ENCODE measurements at regions not wholly inside any gene's neighbourhood (a gene's known extent, or its start where the extent isn't known, plus 50 kb on each side); places are given as distances from the start of the nearest gene placed in this dataset.
A peak's percentile ranks its signal among the peaks of the same experiment; 100 is the strongest.
"Not testable (repeated sequence)": the region's sequence is repeated elsewhere in the genome, so short reads cannot be mapped to it uniquely, and the experiment has no call there.

DNA sequence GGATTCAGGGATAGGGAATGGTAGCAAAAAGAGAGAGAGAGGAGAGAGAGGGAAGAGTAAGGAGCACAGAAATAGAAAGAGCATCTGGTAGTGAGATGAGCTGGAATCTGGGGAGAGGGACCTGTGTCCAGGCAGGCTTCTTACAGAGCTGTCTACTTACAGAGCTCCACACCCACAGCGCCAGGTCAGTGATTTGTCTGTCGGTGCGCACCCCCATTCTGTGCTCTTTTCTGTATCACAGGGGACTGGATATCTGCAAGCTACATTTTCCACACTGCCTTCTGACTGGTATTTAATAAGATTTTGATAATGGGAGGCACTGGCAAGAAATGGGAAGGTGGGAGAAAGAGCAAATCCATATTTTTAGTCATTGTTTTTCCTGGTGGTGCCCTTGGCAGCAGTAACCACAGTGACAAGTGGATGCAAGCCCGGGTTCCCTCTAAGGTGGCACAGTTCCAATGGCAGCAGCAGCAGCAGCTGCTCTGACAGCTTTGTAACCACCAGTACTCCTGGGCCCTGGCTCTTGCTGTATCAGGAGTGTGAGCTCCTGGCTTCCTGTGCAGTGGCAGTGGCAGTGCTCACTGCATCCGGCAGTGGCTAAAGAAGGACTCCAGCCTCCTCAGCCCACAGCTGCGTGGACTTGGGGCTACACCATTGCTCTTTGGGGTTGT lies 300.5 kb downstream of the TRIML1 start:
- DNase-seq = peak; percentile 96

DNA sequence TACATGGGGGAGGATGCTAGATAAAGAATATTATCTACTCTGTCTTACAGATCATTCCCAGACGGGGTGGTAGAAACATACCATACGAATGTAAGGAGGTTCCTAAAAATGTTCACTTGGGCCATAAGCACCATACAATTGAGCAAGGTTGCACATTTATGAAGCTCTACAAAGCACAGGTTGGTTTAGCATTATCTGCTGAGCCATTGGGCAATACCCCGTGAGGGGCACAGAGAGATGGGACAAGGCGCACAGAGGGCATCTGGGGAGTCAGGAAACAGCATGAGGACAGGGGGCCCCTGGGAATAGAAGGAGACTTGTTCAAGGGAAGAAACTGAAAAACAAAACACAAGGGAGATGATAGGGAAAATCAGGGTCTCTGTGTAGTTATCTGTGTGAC lies 305.3 kb downstream of the TRIML1 start:
- DNase-seq = no peak

DNA sequence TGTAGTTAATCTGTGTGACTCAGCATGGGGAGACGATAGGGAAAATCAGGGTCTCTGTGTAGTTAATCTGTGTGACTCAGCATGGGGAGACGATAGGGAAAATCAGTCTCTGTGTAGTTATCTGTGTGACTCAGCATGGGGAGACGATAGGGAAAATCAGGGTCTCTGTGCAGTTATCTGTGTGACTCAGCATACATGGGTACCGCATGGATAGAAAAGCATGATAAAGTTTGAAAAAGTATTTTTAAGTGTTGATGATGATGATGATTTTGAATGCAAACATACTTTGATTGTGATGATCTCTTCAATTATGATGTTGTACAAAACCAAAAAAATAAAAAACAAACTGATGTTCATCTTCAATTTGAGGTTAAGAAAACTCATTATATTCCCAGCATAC lies 309.8 kb downstream of the TRIML1 start:
- not testable (repeated sequence) for DNase-seq

DNA sequence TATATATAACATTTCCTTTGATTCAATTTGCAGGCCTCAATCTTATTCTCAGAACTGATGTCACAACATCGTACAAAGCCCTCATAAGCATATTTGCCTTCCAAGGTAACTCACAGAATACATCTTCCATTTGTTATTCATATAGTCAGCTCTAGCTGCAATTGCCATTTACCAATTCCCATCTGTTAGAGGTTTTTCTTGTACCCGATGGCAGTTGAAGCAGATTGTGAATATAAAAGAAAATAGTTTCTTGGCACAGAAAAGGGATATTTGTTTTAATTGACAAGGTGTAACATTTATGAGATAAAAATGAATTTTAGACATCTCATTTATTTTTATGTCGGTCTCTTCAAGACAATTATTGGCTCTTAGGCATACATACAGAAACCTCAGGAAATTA lies 311.3 kb downstream of the TRIML1 start:
- no peak for DNase-seq

DNA sequence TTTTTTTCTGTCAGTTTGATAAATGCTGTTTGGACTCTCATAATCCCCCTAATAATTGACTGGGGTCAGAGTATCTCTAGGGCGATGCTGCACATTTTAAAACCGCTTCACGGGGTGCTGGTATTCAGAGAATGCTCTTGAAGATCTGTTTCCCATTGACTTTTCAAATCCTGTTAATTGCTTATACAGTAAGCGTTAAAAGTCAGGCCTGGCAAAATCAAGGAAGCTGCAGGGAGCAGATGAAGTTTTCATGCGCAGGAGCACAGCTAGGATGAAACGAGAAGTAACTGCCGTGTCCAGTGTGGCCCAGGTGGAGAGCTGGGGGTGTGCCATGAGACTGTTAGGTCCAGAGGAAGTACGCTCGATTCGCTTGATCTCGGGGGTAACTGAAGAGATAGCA lies 312.9 kb downstream of the TRIML1 start:
- no peak for DNase-seq

DNA sequence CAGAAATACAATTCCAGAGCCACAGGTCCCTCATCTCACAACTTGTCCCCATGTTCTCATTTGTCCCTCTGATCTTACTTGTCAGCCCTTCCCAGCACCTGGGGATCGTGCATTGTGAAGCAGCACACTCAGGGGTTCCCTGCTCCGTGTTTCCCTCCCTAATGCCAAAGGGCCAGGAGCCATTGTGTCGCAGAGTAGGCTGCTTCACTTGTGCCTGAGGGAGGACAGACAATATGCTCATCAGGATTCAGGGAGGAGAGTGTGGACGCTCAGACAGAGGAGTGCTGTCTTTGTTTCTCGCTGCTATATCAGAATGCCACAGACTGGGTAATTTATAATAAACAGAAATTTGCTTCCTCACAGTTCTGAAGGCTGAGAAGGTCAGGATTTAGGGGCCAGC lies 315.3 kb downstream of the TRIML1 start:
- DNase-seq = no peak

DNA sequence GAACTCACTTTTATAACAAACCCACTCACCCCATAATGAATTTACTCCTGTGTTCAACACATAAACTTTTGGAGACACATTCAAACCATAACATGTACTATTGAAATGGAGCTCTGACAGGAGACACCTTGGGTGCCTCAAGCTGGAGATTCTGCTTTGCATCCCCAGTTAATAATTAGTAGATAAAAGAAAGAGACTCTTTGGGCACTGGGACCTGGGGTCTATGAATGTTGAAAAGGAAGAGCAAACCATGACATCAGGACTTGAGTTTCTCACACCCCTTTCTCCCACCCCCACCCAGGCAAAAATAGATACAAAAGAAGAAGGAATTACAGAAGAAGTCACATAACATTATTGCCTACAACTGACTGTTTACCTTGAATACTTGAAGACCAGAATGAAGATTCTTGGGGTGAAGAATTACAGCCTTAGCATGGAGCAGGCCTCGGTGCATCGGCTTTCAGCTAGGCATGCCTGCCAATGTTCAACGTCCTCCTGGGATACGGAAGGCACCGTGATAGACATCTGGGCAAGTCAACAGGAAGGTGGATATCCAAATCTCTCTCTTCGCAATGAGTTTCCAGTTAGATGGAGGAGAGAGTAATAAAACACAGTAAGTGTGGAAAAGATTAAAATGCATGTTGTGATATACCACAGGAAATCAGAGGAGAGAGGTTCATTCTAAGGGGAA lies 316.0 kb downstream of the TRIML1 start:
- no peak for DNase-seq

DNA sequence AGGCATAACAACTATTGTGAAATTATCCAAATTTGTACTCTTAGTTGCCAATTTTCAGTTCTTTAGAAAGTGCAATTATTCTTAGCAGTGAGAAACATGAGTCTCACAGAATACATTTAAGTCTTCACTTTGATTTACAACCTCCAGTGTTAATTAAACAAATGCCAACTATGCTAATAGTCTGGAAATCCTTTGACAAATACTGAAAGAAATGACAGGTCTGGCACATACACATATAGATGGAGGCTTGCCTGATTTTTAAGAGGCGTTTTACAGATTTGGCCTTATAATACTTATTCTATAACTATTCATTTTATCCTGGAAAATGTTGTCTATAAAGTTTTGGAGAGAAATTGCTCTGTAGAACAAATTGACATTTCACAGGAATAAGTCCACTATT lies 320.1 kb downstream of the TRIML1 start:
- no peak for DNase-seq

DNA sequence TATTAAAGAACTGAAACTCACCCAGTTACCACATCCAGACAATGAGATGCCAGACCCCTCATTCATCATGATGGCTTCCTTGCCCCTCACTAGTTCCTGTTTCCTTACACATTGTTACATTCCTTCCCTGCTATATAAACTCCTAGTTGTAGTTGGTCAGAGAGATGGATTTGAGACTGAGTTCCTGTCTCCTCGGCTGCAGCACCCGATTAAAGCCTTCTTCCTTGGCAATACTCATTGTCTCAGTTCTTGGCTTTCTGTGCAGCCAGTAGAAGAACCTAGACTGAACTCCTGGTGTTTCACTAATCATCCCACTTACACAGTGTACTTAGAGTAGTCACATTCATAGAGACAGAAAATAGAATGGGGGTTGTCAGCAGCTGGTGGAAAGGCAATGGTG lies 324.7 kb downstream of the TRIML1 start:
- DNase-seq = no peak

DNA sequence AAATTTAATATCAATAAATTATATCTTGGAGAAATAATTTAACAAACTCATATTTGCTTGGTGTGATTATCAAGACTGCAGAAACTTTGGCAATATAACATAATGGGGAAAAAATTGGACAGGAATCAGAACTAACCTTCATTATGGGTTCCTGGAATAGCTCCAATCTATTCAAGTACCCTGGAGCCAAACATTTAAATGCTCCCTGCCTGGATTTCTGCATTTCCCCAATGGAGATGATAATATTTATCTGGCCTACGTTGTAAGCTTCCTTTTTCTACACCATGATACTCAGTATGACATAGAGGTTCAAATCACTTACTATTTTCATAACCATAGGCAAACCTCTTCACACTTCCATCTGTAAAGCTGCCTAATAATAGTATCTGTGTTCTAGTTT lies 326.8 kb downstream of the TRIML1 start:
- DNase-seq = peak; percentile 94

DNA sequence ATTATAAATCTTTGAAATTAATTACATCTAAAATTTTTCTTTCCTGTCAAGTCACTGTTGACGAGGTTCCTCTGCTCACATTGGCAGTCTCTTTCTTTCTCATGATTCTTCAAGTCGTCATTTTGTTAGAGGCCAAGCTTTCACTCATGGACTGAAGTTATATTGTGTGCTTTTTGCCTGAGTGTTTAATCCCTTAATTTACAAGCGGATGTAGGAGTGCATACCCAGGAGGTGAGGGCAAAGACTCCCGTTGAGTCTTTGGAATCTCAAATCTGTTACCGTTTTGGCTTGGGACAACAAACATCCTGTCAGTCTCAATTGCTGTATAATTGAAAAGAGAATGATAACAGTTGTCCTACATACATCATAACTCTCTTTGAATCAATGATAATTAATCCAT lies 345.0 kb downstream of the TRIML1 start:
- DNase-seq = no peak

DNA sequence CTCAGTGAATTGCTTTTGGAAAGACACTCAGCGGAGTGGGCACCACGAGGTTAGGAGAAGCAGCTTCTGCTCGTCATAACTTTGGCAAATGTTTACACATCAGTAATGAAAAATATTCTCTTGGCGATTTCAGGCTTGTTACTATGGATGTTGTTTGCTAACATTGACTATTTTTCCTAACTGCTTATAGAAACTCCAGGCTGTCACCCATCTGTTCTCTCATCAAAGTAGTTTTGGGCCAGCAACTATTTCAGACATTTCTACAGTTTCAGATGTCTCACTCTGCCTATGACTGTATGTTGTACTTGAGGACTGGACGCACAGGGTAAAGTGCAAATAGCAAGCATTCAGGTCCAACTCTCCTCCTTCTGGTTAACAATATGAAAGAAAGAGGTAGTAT lies 346.7 kb downstream of the TRIML1 start:
- no peak for DNase-seq

DNA sequence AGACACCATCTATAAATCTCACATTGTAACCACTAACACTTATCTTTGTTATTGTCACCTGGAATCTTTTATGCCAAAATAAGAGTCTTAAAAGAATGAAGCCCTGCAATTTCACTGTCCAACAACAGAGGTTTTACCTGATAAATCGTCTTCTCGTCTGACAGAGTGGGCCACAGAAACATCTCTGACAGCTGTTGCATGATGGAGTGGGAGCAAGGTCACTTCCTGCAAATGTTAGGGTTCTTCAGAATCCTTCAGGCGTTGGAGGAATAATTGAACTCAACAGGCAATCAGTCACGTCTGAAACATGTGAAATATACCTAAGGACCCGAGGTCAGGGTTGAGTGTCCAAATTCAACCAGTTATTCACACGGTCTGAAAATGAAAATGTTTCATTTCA lies 353.6 kb downstream of the TRIML1 start:
- DNase-seq = no peak

DNA sequence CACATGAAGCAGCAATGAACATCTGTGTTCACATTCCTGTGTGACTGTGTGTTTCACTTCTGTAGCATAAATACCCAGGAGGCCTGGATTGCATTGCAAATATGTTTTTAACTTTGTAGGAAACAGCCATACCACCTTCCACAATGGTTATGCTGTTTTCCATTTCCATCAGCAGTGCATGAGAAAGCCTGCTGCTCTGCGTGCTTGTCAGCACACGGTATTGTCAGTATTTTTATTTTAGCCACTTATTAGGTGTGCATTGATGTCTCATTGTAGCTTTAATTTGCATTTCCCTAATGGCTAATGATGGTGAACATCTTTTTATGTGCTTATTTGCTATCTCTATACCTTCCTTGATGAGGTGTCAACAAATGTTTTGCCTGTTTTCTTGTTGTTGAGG lies 355.9 kb downstream of the TRIML1 start:
- no peak for DNase-seq

DNA sequence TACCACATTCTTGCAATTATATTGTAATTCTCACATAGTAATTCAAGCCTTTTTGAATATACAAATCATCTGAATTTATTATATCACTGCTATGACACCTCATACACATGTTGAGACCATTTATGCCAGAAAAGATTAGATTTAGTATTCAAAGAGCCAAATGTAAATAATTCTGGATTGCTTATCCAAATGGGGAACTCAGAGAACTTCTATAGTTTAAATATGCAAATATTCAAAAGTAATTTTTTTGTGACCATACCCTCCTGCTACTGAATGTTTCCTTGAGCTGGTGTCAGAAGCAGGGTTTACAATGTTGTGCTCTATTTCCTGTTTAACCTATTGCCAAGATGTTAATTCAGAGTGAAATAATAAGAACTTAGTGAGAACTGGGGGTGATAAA lies 372.2 kb downstream of the TRIML1 start:
- DNase-seq = no peak

DNA sequence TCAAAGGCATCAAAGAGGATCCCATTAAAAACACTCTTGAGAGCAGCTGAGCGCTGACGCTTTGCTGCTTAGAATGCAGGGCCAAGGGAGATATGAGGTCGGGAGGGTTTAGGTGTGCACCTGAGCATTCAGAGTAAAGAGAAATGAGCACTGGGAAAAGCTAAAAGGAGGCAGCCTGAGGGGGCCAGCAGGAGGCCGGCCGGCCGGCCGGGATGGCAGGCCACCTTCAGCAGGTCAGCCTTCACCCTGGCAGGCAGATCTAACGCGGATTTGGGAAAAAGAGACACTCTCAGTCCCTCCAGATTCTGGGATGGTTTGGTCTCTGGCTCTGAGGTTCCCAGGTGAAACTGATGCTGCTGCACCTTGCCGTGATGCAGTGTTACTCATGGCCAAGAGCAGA lies 393.5 kb downstream of the TRIML1 start:
- DNase-seq = no peak

DNA sequence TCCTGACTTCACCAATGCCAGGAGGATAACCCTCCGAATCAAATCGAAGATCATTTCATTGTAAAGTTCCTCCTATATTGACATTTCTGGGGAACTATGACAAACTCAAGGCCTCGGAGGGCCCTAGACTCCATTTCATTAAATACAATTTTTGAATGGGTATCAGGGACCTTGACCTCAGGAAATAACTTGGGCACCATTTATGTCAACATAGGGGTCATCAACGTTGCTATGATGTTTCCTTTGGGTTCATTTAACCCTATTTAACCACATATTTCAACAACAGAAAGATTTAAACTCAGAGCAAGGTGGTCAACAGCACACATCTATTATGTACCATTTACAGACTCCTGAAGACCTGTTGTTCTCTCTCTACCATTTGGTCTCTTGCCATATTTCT lies 395.1 kb downstream of the TRIML1 start:
- no peak for DNase-seq

DNA sequence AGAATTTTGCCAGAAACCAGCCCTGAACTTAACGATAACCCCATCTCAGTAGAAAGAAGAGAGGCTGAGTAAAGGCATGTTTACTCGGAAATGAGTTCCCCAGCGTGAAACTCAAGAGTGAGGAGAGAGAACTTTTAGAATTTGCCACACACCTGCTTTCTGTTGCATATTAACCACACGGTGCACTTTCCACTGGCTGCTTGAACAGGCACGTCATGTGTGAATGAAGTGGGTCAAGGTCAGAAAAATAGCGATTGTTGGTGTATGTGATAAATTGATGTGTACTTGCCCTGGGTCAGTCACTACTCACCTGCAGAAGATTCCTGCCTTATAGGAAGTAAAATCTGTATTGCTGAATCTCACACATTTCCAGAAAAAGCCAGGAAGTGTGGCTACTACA lies 395.7 kb downstream of the TRIML1 start:
- no peak for DNase-seq

DNA sequence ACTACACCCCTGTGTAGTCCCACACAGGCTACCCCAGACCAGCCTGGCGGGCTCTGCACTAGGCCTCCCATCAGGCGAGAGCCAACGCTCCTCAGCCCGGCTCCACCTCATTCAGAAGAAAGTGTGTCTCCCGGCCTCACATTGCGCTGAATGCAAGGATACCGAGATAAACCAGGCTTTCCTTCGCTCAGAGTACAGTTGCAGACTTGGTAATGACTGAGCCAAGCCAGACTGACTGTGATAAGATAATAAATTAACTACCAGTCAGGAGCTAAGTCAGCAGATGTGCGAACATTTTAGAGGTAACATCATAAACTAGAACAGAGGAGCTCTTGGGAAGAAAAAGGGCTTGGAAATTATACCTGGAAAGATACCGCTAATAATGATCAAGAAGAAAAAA lies 397.6 kb downstream of the TRIML1 start:
- no peak for DNase-seq

DNA sequence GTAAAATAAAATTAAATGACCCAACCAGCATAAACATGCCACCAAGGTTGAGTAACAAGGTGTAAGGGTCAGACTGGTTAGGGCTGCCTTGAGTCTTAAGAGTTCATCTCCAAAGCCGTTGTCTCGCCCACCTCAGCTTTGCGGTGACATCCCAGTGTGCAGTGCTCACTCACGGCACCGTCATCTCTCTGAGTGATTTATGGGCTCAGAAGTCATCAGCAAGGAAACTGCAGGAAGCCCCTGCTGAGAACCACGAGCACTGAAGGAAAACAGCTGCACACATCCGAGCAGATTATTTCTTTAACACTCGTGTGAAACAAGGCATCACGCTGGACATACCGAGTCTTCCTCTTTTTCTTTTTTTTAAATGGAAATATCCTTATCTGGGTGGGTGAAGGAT lies 411.1 kb downstream of the TRIML1 start:
- no peak for DNase-seq

DNA sequence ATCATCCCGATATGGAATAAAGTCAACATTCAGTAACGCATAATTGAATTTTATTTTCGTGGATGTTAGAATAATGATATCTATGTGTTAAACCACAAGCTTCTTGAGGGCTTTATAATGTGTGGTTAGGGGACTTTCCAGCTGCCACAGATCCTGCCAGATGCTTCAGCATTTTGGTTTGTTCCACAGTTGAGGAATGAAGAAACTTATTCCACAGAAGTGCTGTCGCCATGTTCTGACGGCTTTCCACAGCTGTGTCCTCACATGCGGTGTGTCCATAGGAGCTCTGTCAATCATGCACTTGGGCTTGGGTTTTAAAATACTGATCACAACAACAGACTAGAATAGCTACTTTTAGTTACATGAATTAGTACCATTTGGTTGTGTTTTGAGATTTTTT lies 411.9 kb downstream of the TRIML1 start:
- no peak for DNase-seq

DNA sequence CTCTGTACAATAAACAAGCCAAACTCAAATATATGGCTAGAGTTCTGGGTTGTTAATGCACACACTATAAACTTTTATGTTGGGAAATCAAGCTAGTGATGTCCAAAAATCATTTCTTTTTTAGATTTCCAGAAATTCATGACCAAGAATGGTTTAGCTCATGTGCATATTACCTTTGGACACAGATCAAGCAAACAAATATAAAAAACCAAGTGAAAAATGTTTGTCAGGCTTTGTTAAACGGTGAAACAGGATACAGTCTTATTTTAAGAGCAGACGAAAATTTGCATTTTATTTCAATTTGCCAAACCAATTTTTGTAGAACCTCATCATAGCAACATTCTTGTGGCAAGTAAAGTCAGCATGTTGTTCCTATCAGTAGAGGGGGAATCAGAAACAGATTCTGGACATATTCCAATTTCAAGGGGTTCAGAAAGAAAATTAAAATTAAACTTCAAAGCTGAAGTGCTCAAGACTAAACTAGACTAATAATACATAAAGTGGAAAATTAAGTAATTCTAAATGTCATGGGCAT lies 413.6 kb downstream of the TRIML1 start:
- no peak for DNase-seq

DNA sequence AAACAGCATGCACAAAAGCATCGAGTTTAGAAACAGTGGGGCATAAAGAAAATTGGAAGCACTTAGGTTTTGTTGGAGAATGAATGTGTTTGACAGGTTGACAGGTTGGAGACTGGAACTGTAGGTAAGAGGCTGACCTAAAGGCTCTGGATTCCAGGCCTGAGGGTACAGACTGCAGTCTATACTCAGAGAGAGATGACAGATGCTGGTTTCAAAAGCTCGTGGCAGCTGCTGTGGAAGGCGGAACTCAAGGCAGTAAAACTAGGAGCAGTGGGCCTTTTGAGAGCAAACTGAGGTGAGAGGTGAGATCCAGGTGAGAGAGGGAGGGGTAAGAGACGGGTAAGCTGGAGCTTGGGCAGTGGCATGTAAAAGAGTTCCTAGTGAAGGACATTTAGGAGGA lies 415.2 kb downstream of the TRIML1 start:
- no peak for DNase-seq

DNA sequence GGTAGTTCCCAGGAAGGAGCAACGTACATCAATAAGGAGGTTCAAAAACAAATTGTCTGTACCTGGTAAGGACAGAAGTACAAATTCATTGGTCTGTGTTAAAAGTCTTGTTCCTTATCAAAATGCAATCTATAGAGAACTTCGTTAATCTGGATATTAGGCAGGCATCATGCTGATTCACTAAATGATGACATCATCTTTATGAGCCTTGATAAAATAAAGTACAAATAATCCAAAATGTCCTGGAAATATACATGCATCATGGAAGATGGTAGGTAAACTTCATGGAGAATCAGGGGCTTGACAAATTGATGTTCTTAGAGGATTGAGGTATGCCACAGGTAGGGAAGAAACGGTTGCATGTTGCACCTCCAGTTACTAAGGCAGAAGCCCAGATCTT lies 433.9 kb downstream of the TRIML1 start:
- no peak for DNase-seq

DNA sequence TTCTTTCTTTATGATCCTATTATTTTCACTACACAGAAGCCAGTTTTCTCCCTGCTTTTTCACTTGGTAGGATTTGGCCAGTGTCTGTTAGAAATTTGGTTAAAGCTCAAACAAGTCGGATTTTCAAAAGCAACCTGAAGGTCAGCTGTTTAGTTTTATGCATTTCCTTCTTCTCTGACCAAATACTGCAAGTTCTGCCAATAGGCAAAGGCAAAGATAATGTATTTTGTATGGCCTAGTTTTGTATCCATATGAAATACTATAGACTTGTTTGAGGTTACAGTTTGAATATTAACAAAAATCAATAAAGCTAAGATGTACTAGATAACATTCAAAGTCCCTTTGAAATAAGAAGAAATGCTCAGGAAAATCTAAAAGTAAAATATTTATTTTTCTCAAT lies 439.4 kb downstream of the TRIML1 start:
- DNase-seq = no peak

Measured in NCI-H1092 treated with DMSO at 0.1 percent for 48 hours (cell line).